Skin epidermis (tissue), 12 donors: ENCODE measurements at regions not wholly inside any gene's neighbourhood (a gene's known extent, or its start where the extent isn't known, plus 50 kb on each side); places are given as distances from the start of the nearest gene placed in this dataset.
A peak's percentile ranks its signal among the peaks of the same experiment; 100 is the strongest.

Experiments
- H3K27ac ChIP-seq, 21 experiments: fragments of 200-600 bp; sonication (generic) in 11 of 21; one replicate each; pipeline ENCODE4 v1.5.0; 2020; ENCODE audit warnings: mild to moderate bottlenecking in 3 of 21, inconsistent platforms in 2 of 21, moderate library complexity in 2 of 21
- H3K4me3 ChIP-seq, 7 experiments: fragments of 200-600 bp; sonication (generic) in 2 of 7; one replicate each; pipeline ENCODE4 v1.5.0; 2020; ENCODE audit warnings: inconsistent platforms in 2 of 7, mild to moderate bottlenecking in 2 of 7, moderate library complexity in 1 of 7

DNA sequence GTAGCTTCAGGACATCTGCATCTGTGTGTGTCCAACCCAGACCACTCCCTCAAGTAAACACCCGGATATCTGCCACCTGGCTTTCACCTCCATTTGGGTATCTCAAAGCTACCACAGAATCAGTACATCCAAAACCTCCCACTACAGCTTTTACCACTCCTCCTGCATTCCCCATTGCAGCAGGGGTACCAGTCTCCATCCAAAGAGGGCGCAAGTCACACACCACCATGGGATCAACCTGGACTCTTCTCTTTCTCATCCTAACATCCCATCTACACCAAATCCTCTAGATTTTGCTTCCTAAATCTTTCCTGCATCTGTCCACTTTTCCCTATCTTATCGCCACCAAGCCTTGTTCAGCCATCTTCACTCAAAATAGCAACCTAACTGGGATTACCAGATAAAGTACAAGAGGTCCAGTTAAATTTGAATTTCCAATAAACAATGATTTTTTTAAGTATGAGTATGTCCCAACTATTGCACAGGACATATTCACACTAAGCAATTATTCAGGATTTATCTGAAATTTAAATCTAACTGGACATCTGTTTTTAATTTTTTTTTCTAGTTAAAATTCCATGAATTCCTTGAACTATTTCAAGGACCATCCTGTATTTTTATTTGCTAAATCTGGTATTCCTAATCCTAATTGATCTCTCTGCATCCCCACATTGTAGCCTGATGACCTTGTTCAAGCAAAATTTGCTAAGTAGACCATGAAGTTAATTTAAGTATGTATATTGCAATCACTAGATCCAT lies 164.3 kb upstream of the MLN start:
- H3K27ac ChIP-seq = no peak overlapping the region

DNA sequence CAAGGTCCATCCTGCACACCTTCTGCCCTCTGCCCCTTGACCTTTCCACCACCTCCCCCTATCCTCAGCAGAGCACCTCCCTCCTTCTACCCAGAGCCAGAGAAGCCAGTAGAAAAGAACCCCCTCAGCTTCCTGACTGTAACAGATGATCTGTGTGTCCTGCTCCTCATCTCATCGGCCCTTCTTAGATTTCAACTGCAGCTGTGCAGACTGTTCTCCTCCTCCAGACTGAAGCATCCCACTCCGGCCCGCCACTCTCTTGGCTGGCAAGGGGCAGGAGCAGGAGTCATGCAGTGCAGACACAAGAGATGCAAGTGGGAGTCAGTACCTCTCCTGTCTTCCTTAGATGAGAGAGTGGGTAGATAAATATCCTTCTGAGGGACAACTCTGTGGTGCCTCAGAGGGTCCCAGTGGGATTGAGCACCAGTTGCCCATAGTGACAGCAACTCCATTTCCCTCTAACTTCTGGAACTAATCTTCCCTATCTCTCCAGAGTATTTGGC lies 163.5 kb upstream of the MLN start:
- Histone ChIP-seq H3K4me3 (no peak overlapping the region), H3K27ac (no peak overlapping the region)

More for the DNA sequence above, 164.3 kb upstream of the MLN start:
- H3K4me3 ChIP-seq = no peak overlapping the region

GRCh38 chr6:33966536-33966935 lies 162.7 kb upstream of the MLN start:
- H3K27ac ChIP-seq = no peak overlapping the region
- no peak overlapping the region for H3K4me3 ChIP-seq

DNA sequence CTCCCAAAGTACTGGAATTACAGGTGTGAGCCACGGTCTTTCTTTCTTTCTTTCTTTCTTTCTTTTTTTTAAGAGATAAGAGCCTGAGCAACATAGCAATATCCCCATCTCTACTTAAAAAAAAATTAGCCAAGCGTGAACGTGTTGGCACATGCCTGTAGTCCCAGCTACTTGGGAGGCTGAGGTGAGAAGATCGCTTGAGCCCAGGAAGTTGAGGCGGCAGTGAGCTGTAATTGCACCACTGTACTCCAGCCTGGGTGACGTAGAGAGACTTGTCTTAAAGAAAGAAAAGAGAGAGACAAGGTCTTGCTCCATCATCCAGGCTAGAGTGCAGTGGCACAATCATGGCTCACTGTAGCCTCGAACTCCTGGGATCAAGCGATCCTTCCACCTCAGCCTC lies 162.0 kb upstream of the MLN start:
- no peak overlapping the region for H3K27ac ChIP-seq
- no peak overlapping the region for H3K4me3 ChIP-seq

DNA sequence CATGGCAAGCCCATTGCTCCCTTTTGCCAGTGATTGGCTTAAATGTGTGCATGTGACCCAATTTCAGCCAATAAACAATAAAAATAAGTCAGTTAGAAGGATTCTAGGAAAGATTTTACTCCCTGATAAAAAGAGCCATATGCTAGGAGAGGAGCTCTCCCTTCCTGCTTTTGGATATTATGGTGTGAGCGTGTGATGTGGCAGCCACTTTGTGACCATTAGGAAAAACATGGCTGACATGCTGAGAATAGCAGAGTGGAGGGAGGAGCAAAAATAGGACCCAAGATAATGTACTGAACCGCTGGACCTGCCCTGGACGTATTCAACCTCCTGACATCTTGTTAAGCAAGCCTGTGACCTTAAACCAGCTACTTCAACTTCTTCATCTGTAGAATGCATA lies 160.6 kb upstream of the MLN start:
- Histone ChIP-seq H3K27ac (no peak overlapping the region), H3K4me3 (no peak overlapping the region)

- no peak overlapping the region for H3K4me3 ChIP-seq
- H3K27ac ChIP-seq = peak overlapping the region in 5 of 21 experiments; percentile 48 to 82 (median 53)
These were observed 159.4 kb upstream of the MLN start for GRCh38 chr6:33963136-33963750.

- Histone ChIP-seq H3K4me3 (no peak overlapping the region), H3K27ac (peak overlapping the region in 8 of 21 experiments; percentile 17 to 82 (median 52))
These were observed 158.6 kb upstream of the MLN start for GRCh38 chr6:33962246-33963027.

DNA sequence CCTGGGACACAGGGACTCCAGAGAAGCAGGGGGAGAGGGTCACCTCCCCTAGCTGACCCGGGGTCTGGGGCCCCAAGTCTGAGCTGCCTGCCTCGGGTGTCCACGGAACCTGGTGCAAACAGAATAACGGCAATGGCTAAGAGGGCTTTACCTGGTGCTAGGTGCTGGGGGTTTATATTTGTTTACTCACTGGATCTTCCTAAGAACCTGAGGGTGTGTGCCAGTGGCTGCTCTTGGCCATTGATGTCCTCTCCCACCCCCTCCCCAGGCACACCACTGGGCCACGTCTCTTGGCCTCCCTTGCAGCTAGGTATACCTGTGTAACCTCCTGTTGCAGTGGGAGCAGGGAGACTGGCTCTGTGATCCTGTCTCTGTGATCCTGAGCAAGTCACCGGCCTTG lies 157.9 kb upstream of the MLN start:
- Histone ChIP-seq H3K27ac (peak overlapping the region in 9 of 21 experiments; percentile 17 to 76 (median 33)), H3K4me3 (no peak overlapping the region)

DNA sequence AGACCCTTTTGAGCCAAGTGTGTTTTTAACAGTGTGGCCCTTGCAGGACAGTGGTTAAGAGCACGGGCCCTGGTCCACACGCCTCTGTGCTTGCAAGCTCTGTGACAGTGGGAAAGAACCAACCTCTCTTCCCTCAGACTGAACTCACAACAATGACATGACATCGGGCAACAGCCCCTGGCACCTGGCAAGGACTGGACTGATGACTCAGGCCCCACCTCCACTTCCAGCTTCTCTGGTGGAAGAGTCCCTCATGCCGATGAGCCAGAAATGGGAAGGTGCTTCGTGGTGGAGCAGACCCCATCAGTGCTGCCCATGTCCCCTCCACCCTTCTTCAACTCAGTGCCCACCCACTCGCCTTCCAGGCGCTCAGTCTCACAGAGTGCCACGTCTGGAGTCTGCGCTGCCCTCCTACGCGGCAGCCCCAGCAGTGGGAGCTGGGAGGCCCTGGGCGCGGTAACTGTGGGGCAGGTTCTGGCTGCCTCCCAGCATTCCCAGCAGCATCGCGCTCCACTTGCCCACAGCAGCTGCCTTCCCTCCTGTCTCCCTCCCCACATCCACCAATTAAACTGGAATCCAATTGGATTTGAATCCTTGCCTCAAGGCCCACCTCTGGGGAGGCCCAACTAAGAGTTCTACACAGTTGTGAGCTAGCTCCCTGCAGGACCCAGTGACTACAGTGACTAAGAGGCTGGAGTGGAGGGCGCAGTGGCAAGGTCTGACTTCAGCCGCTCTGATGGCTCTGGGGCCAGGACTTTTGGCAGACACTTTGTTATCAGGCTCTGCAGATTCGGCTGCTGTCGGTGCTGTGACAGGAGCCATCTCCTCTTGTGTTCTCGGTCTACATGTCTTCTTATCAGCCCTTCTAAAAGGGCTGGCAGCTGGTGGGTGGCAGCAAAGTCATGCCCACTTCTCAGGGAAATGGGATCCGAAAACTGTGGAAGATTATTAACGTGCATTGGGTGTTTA lies 156.8 kb upstream of the MLN start:
- Histone ChIP-seq H3K27ac (peak overlapping the region in 10 of 21 experiments; percentile 21 to 77 (median 45)), H3K4me3 (no peak overlapping the region)

DNA sequence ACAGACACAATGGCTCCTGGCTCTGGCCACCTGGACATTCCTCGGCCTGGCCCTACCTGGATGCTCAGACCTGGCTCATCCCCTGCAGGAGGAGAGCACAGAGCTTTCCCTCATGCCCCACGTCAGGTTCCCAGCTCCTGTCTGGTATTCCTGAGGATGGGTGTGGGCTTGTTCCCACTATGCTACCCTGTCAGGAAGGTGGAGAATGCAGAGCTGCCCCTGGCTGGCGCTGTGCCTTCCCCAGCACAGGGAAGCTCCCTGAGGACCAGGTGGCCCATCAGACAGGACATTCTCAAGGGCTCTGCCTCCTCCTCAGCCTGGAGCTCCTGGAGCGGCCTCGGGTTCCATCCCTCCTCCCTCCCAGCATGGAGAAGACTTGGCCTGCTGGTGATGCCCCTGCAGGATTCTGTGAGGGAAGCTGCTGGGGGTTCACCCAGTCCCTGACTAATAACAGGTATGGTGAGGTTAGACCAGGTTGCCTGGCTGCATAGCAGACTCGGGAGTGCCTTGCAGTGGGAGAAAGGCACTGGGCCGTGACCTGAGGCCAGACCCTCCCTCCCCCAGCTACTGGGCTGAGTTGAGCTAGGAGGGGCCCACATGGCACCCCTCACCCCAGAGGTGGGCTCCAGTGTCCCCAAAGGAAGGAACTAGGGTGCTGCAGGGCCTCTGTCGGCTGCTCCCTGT lies 156.0 kb upstream of the MLN start:
- no peak overlapping the region for H3K4me3 ChIP-seq

GRCh38 chr6:33959329-33959651 lies 155.5 kb upstream of the MLN start:
- no peak overlapping the region for H3K4me3 ChIP-seq
- H3K27ac ChIP-seq = peak overlapping the region in 7 of 21 experiments; percentile 8 to 77 (median 23)

More for the DNA sequence above, 156.0 kb upstream of the MLN start:
- H3K27ac ChIP-seq = peak overlapping the region in 10 of 21 experiments; percentile 18 to 77 (median 40)

- no peak overlapping the region for H3K4me3 ChIP-seq
- peak overlapping the region in 7 of 21 experiments; percentile 8 to 77 (median 23) for H3K27ac ChIP-seq
These were observed 154.9 kb upstream of the MLN start for GRCh38 chr6:33958526-33959328.

DNA sequence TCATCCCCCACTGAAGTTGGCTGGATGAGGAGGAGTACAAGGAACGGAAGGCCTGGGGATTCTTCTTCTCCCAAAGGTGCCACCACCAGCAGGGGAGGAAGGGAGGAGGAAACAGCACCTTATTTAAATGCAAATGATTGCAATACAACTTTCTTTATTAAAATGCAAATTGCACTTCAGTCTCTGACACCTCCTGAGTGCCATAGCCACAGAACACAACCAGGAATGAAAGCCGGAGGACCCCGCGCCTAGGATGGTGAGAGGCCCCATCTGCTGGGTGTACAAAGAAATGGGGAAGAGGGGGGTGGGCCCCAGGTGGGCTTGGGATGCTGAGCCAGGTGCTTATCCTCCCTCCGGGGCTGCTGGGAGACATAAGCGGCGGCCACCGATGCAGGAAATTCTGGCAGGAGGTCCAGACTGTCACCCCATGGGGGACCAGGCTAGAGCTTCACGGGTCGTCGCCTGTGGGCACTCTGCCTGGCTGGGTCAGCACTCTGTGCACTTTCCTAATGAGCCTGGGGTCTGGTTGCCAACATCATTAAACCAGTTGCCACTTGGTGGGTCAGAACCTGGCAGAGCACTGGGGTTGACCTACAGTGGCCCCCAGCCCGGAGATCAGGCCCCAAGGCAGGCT lies 154.2 kb upstream of the MLN start:
- H3K4me3 ChIP-seq = no peak overlapping the region
- no peak overlapping the region for H3K27ac ChIP-seq

DNA sequence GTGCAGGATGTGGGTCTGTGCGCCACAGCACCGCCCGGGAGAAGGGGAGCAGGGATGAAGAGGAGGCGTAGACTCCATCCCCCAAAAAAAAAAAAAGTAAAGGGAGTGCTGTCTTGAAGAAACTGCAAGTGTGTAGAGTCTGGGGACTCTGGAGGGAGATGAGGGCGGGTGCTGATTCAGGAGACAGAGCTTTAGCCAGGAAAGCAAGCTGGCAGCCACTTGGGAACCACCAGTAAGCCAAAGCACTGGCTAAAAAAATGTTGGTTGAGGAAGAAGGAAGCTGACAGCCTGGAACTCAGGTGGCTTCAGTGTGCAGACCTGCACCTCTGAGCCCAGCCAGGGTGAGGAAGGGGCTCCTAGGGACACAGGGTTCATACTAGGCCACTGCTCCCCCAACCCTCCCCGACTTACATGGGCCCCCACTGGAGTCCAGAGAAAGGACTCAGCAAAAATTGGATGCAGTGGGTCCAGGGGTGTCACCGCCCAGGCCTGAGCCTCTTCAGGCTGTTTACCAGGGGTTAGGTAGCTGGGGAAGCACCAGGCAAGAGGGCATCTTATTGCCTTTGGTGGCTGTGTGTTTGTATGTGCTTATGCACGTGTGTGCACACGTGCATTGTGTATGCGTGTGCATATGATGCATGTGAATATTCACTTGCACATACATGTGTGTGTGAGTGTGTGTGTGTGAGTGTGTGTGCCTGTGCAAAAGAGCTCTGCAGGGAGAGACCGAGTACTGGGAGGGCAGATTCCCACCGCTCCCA lies 153.5 kb upstream of the MLN start:
- Histone ChIP-seq H3K4me3 (no peak overlapping the region), H3K27ac (no peak overlapping the region)

- Histone ChIP-seq H3K27ac (no peak overlapping the region), H3K4me3 (no peak overlapping the region)
These were observed 152.4 kb upstream of the MLN start for GRCh38 chr6:33956206-33956605.

DNA sequence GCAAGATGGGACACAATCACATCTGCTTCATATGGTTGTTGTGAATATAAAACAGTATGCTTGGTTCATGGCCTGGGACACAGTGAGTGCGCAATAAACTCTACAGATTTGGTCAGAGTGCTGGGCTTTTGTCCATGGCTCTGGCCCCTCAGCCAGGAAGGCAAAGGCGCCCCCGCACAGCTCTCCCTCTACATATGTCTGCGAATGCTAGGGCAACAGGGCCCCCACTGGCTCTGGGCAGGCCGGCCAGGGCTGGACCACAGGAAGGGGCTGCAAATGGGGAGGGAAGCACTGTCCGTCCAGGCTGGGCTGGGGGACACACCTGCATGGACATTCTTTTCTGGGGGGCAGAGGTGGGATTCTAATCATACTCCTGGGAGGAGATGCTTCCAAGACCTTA lies 151.8 kb upstream of the MLN start:
- Histone ChIP-seq H3K27ac (no peak overlapping the region), H3K4me3 (no peak overlapping the region)

GRCh38 chr6:33954453-33954852 lies 150.7 kb upstream of the MLN start:
- H3K4me3 ChIP-seq = no peak overlapping the region
- H3K27ac ChIP-seq = no peak overlapping the region
